Astrocyte (in vitro differentiated cells and primary cell): ENCODE measurements at regions not wholly inside any gene's neighbourhood (a gene's known extent, or its start where the extent isn't known, plus 50 kb on each side); places are given as distances from the start of the nearest gene placed in this dataset.

Experiments used
- DNase-seq: peaks from one replicate; pipeline ENCODE4 v3.0.0-alpha.2; 2010; ENCODE audit warnings: low read depth
- FAIRE-seq: peaks from 2 replicates; lab custom pipeline; 2011; peaks lifted over from hg19 to GRCh38; lab: Jason Lieb, UNC
- H2AFZ ChIP-seq: 2 replicates; pipeline ENCODE4 v1.6.0; 2012; ENCODE audit warnings: low read depth, low read length, inconsistent platforms
- H3K27ac ChIP-seq: 2 replicates; pipeline ENCODE4 v1.5.1; 2011; ENCODE audit warnings: low read depth, low read length, inconsistent platforms
- H3K27me3 ChIP-seq: 2 replicates; pipeline ENCODE4 v1.6.0; 2011; ENCODE audit warnings: low read length, inconsistent platforms; ENCODE audit not compliant: insufficient read depth
- H3K36me3 ChIP-seq: 2 replicates; pipeline ENCODE4 v1.5.1; 2011; ENCODE audit warnings: low read length, inconsistent platforms; ENCODE audit not compliant: insufficient read depth
- H3K4me1 ChIP-seq: 2 replicates; pipeline ENCODE4 v1.5.1; 2011; ENCODE audit warnings: low read length, inconsistent platforms; ENCODE audit not compliant: insufficient read depth
- H3K4me2 ChIP-seq: 2 replicates; pipeline ENCODE4 v1.6.0; 2012; ENCODE audit warnings: low read length, inconsistent platforms
- H3K4me3 ChIP-seq: 2 replicates; pipeline ENCODE4 v1.5.1; 2011; ENCODE audit warnings: low read depth, mild to moderate bottlenecking, low read length, inconsistent platforms; ENCODE audit not compliant: insufficient read depth
- H3K79me2 ChIP-seq: 2 replicates; pipeline ENCODE4 v1.6.0; 2012; ENCODE audit warnings: mild to moderate bottlenecking, low read length, inconsistent platforms; ENCODE audit not compliant: insufficient read depth
- H3K9ac ChIP-seq: 2 replicates; pipeline ENCODE4 v1.6.0; 2012; ENCODE audit warnings: mild to moderate bottlenecking, low read length, inconsistent platforms
- H3K9me3 ChIP-seq: 2 replicates; pipeline ENCODE4 v1.5.1; 2012; ENCODE audit warnings: low read depth, mild to moderate bottlenecking, low read length, inconsistent platforms; ENCODE audit not compliant: insufficient read depth
- H4K20me1 ChIP-seq: 2 replicates; pipeline ENCODE4 v1.6.0; 2012; ENCODE audit warnings: low read length, inconsistent platforms; ENCODE audit not compliant: insufficient read depth
- H3K27ac Mint-ChIP-seq: one replicate; pipeline ENCODE4 v1.8.0; 2021; ENCODE audit warnings: mild to moderate bottlenecking, mixed read lengths; ENCODE audit not compliant: unreplicated experiment
- H3K27me3 Mint-ChIP-seq: one replicate; pipeline ENCODE4 v1.8.0; 2021; ENCODE audit warnings: low read depth, mixed read lengths; ENCODE audit not compliant: unreplicated experiment
- H3K36me3 Mint-ChIP-seq: one replicate; pipeline ENCODE4 v1.8.0; 2021; ENCODE audit warnings: low read depth, mixed read lengths; ENCODE audit not compliant: unreplicated experiment
- H3K4me1 Mint-ChIP-seq: one replicate; pipeline ENCODE4 v1.8.0; 2021; ENCODE audit warnings: low read depth, mixed read lengths; ENCODE audit not compliant: unreplicated experiment
- H3K4me3 Mint-ChIP-seq: one replicate; pipeline ENCODE4 v1.8.0; 2021; ENCODE audit warnings: mild to moderate bottlenecking, moderate library complexity, mixed read lengths; ENCODE audit not compliant: unreplicated experiment
- H3K9me3 Mint-ChIP-seq: one replicate; pipeline ENCODE4 v1.8.0; 2021; ENCODE audit warnings: mild to moderate bottlenecking, mixed read lengths; ENCODE audit not compliant: unreplicated experiment
- CTCF ChIP-seq: IDR thresholded peaks from 2 replicates; pipeline ENCODE4 v1.5.1; 2011; ENCODE audit warnings: low read depth, mild to moderate bottlenecking, inconsistent platforms, low read length, moderate library complexity; ENCODE audit not compliant: insufficient read depth
- EZH2 ChIP-seq: IDR thresholded peaks from 2 replicates; pipeline ENCODE4 v1.6.1; 2012; ENCODE audit warnings: mild to moderate bottlenecking, low read length, inconsistent platforms; ENCODE audit not compliant: insufficient read depth

DNA sequence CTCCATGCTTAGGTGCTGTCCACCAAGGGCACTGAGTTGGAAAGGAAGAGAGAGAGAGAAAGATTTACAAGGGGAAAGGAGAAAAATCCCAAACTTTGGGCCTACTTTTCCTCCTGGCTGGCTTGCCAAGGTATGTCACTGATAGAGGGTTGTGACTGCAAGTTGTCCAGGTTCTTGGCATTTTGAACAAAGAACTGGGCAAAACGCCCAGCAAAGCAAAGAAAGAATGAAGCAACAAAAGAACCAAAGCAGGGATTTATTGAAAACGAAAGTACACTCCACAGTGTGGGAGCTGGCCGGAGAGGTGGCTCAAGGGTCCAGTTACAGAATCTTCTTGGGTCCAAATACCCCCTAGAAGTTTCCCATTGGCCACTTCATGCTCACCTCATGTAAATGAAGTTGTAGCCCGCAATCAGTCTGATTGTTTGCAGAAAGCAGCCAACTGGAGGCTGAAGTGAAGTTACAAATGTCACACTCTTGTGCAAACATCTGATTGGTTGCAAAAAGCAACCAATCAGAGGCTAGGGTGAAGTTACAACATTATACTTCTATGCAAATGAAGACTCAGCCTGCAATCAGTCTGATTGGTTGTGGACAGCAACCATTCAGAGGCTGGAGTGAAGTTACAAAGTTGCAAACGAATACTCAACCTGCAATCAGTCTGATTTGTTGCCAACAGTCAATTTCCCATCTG, 263.5 kb downstream of the YTHDC2 start:
- Histone ChIP-seq H3K27me3 (no peaks in the 10 kb centered on the region), H2AFZ (no peak overlapping the region), H3K27ac (no peak overlapping the region), H3K79me2 (no peaks in the 10 kb centered on the region), H3K4me1 (no peaks in the 10 kb centered on the region), H3K4me2 (peak overlapping the region; percentile 46), H3K9me3 (no peaks in the 10 kb centered on the region), H3K4me3 (no peak overlapping the region), H3K36me3 (no peaks in the 10 kb centered on the region), H3K9ac (no peak overlapping the region), H4K20me1 (no peaks in the 10 kb centered on the region)
- Mint-ChIP-seq H3K36me3 (no peaks in the 10 kb centered on the region), H3K4me1 (no peaks in the 10 kb centered on the region), H3K27me3 (no peaks in the 10 kb centered on the region), H3K9me3 (no peaks in the 10 kb centered on the region), H3K4me3 (no peak overlapping the region), H3K27ac (no peak overlapping the region)
- FAIRE-seq (no peak), DNase-seq (peak; percentile 7)
- TF ChIP-seq CTCF: no peak
- no peak for TF ChIP-seq EZH2

- Histone ChIP-seq H3K4me2 (no peak overlapping the region), H3K27me3 (no peaks in the 10 kb centered on the region), H3K27ac (no peak overlapping the region), H3K36me3 (no peaks in the 10 kb centered on the region), H3K4me1 (no peaks in the 10 kb centered on the region), H3K4me3 (no peak overlapping the region), H3K9me3 (no peaks in the 10 kb centered on the region), H3K79me2 (no peaks in the 10 kb centered on the region), H2AFZ (no peak overlapping the region), H4K20me1 (no peaks in the 10 kb centered on the region), H3K9ac (no peak overlapping the region)
- Mint-ChIP-seq H3K4me1 (no peaks in the 10 kb centered on the region), H3K36me3 (no peaks in the 10 kb centered on the region), H3K9me3 (no peaks in the 10 kb centered on the region), H3K27ac (no peak overlapping the region), H3K4me3 (no peak overlapping the region), H3K27me3 (no peaks in the 10 kb centered on the region)
- no peak for FAIRE-seq
- DNase-seq: no peak
- TF ChIP-seq EZH2 (no peak), CTCF (no peak)
Measured at GRCh38 chr5:113778147-113778546, 264.7 kb downstream of the YTHDC2 start.

- Histone ChIP-seq H3K36me3 (no peaks in the 10 kb centered on the region), H3K27ac (no peak overlapping the region), H3K27me3 (no peaks in the 10 kb centered on the region), H2AFZ (no peak overlapping the region), H4K20me1 (no peaks in the 10 kb centered on the region), H3K9me3 (no peaks in the 10 kb centered on the region), H3K79me2 (no peaks in the 10 kb centered on the region), H3K9ac (no peak overlapping the region), H3K4me2 (no peak overlapping the region), H3K4me3 (no peak overlapping the region), H3K4me1 (no peaks in the 10 kb centered on the region)
- no peak for FAIRE-seq
- Mint-ChIP-seq H3K27me3 (no peaks in the 10 kb centered on the region), H3K9me3 (no peaks in the 10 kb centered on the region), H3K4me3 (no peak overlapping the region), H3K4me1 (no peaks in the 10 kb centered on the region), H3K27ac (no peak overlapping the region), H3K36me3 (no peaks in the 10 kb centered on the region)
- no peak for DNase-seq
- TF ChIP-seq CTCF: no peak
- TF ChIP-seq EZH2: no peak
Measured at GRCh38 chr5:113788141-113788655, 274.7 kb downstream of the YTHDC2 start.
